GM21737 (cell line): ENCODE measurements at regions not wholly inside any gene's neighbourhood (a gene's known extent, or its start where the extent isn't known, plus 50 kb on each side); places are given as distances from the start of the nearest gene placed in this dataset.

Source experiments
- ATAC-seq: cut with Tn5 transposase; IDR thresholded peaks from one replicate; pipeline ENCODE4 v1.9.1; 2021; ENCODE audit warnings: mild to moderate bottlenecking, moderate library complexity; ENCODE audit not compliant: unreplicated experiment

DNA sequence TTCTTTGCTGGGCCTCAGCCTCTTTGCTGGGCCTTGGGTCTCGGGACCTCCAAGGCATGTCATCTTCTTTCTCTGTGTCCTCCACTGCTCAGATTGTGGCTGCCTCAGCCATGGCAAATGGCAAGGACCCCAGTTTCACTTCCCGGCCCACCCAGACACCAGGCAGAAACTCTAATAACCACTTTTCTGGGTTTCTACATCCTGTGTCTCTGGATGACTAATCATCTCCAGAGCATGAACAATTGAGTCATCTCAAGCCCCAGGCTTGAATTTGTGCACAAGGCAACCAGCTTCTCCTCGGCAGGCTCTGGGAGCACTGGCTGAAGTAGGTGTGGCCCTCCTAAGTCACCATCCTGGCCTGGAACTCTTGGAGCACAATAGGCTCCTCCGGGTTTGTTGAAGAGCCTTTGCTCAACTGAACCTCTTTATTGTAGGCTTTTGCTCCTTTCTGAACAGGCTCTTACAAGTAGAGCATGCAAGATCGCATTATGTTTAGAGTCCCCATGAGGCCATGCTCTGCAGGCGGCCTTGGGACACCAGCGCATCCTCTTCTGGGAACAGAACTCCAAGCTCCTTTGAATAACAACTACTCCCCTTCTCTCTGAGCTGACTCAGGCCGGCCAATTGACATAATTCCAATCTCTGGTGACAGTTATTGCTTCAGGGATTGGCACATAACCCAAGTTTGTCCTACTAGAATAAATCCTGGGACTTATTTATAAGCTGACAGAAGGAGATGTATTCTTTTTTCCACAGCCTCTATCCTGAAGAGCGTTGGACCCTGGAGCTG is 218.1 kb downstream of the WDR11 start:
- ATAC-seq: peak; percentile 78

DNA sequence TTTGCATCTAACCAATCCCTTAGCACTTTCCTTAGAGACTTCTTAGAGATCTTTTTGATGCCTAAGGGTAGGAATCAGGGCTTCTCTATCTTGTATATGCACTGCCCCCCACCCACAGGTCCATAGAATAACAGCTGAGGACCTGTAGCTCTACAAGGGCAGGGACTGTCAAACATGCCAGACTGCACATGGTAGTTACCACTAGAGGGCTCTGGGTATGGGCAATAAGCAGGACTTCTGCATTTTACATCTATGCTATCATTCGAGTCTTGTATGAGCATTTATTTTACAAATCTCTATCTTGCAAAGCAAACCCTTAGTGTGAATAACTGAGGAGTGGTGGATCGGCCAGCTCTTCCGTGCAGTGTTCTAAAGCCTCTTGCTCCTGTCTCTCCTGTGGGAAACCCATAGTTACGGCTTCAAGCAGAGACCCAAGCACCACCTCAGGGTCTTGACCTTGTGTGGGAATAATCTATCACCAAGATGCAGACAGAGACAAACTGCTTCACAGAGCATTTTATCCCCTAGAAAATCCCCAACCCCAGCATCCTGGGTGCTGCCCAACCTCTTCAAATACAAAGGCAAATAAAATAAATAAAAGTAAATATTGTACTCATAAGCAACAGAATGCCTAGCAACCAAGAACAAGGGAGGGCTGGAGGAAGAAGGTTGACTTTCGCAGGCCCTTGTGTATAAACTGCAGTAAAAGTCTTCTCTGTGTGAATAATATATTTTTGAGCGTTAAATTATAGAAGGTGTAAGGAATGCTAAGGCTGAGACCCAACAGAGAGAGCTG is 219.3 kb downstream of the WDR11 start:
- ATAC-seq: no peak

DNA sequence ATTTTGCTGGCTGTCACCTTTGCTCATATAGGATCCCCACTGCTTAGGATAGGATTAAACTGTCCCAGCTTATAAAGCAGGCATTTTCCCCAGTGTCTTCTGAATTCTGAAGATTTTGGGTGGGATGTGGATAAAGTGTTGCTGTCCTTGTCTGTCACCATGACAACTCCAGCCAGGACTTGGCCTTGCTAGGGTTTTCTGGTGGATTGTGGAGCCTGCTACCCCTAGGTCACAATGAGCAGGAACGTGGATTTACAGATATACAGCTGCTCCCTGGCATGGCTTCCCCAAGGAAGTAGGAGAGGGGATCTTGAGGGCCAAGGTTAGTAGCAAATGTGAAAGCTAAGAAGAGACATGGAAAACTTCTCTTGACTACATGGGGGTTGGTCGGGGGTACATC is 220.7 kb downstream of the WDR11 start:
- no peak for ATAC-seq

DNA sequence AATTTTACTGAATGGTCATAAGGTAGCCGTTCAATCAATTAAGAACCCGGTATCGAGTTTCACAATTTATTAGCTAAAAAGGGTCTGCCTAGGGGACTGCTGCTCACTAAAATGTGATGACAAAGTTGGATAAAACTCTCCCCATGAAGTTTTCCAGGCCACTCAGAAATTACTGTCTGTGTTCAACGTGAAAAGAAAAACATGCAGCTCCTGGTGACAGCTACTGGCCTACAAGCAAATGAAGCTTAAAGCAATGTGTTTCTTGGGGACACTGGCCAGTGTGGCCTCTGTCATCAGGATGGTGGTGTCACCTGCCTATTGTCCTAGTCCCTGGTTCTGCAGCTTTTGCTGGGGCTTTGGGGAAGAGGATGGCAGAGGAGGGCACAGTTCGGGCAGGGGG is 222.6 kb downstream of the WDR11 start:
- no peak for ATAC-seq

DNA sequence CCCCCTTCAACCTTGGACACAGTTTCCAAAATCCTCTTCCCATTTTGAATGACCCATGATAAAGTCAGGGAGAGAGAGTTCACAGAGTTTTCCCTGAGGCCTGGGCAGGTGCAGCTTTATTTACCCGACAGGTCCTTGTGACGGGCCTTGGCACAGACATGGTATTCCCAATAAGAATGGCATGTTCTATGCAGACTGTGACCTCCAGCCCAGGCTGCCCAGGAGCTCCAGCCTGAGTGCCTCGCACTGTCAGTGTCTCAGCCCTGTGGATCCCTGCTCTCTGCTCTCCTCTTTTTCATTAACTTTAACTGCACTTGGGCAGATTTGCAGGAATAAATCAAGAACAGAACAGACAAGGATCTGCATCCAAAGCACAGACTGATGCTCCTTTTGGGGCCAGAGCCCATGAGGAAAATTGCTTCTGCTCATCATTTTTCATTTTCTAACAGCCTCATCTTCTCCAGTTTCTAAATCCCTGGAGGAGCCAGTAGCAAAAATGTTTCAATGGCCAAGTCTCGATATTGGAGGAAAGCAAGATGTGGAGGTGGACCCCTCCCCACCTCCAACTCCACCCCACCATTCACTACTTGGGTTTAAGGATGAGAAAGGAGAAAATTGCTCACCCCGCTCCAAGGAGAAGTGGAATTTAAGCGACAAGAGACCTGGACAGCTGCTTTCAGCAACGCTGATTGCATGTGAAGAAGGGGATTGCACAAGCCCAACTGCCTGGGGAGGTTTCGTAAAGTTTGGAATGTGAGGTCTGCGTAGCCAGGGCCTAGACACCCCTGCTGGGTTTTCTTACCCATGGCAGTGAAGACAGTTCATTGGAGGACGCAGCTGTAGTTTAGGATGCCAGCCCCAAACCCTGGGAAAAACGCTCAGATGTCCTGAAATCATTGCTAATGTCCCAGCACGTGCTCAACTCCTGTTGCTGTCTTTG is 225.9 kb downstream of the WDR11 start:
- ATAC-seq: no peak

DNA sequence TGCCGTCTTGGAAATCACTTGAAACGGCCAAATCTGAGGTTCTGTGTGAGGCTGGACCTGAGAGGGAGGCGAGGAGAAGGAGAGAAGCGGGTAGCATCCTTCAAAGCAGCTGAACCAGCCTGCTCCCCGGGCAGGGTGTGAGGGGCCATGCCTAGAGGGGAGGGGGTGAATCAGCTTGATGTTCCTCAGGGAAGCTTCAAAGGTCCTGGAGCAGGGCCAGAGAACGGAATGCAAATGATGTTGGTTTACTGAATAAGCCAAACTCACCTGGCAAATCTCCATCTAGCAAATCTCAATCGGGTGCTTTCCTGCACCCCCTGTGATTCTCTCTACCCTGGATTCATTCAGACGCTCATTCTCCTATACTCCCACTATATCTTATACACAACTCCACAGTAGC is 226.9 kb downstream of the WDR11 start:
- no peak for ATAC-seq

DNA sequence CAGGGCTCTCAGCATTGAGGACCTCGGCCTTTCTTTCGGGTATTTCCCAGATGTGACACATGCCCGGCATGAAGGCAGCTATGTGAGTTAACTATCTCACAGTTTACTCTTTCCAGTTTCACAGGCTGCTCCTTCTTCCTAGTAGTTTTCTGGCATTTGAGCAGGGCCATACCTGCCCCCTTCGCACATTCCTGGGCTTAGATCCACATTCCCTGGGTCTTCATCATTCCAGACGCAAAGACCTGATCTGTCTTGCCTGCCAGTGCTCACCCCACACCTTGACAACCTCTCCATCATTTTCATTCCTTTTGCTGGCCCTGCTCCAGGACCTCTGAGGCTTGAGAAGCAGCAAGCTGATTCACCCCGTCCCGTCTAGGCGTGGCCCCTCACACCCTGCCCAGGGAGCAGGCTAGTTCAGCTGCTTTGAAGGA is 227.5 kb downstream of the WDR11 start:
- no peak for ATAC-seq

DNA sequence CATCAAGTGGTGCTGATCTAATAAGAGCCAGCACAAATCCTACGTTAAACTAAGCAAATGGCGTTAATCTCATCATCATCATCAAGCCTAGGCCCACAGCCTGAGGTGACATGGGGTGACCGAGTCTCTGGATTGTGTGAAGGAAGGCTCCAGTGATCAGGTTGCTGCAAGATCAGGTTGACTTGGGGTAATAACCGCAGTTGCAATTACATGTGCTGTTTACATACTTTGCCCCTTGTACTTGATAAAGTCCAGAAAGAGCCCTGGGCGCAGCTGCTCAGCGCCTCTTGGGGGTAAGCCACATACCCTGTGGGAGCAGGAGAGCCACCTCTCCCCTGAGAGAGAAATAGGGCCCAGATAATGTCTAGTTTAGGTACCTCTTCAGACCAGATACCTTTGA is 228.1 kb downstream of the WDR11 start:
- no peak for ATAC-seq

DNA sequence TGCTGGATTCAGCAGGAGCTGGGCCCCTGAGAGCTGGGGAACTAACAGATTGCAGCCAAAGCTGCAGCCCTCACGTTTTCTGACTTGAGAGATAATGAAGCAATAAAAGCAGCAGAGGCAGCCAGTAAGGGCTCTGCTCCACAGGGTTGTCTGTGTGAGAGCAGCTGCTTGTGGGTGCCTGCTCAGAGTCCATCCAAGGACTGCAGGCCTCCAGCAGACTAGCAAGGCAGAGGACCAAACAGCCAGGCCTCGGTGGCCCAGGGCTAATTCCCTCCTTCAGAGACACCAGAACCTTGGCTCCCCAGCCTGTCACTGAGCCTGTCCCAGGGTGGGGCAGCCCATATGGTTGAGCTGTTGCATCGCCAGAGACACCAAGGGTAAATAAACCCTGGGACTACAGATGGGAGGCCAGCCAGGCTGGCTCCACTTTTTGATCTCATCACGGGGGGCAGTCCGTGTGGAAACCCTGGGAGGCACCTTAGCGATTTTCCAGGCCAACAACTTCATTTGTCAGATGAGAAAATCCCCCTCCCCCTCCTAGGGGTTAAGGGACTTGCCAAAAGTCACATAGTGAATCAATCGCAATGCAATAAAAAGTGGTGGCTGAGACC is 229.2 kb downstream of the WDR11 start:
- ATAC-seq: no peak

DNA sequence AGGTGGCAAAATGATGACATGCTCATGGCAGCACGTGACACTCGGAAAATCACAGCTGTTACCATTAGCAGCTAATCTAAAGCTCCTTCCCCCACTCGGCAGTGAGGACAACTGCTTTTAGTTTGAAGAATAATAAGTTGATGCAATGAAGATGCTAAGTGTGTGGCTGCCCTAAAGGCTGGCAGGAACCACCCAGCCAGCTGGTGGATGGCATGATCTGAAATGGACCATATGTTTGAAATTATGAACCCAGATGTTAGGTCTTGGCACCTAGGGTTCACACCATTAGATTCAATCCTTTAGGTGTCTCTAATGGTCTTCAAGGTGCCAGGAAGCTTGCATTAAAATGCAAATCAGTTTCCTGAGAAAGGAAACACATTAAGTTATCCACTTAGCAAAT is 230.1 kb downstream of the WDR11 start:
- no peak for ATAC-seq

DNA sequence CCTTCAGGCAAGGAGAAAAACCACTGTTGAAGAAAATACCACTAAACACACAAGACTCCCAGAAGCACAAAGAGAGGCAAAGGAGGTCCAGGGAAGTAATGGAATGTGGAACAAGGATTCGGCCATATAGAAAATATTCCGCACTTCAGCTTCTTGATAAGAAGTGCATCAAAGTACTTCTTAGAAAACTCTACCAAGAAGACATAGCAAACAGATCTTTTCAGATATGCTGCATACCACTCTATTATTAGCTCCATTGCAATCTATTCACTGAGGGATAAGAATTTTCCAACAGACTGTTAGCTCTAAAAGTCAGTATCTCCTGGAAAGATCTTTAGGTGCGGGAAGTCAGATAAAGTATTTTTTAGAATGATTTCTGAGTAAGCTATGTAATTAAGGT is 231.8 kb downstream of the WDR11 start:
- ATAC-seq: no peak

DNA sequence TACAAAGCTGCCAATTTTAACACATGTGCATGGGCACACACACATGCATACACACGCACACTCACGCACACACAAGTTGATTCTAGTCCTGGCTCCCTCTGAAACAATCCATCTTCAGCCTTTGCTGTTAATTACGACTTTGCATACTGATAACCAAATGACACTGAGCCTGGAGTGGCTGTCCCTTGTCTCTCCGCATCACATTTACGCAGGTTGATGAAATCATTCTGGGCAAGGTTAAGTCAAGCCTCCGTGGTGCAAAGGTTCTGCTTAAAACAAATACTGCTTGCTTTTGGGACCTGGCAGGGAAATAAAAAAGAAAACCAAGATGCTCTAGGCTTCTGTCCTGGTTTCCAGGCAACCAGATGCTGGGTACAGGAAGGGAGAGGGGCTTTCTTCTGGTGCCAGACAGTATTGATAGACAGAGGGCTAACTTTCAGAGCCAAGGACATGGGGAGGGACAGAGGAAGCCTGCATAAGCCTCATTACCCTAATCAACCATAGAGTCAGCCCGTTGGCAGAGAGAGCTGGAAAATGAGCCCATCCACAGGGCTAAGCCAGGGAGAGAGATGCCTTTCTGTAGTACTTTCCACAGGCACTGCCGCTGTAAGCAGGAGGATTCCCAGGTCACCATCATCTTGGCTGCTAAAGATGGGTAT is 233.0 kb downstream of the WDR11 start:
- ATAC-seq: no peak

DNA sequence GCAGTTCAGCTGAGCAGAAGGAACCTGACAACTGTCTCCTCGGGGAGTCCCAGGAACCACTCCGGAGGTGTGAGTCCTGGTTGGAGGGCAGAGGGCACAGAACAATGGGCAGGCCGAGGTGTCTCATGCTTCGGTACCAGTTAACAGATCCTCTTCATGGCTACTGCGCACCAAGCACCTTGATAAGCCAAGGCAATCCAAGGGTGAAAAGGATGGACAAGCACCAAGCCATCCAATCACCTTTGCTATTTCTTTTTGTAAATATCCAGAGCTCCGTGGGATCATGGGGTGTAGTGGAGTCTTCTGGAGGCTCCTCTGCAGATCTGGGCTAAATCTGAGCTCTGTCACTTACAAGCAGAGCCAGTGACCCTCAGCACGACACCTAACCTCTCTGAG is 233.5 kb downstream of the WDR11 start:
- no peak for ATAC-seq

DNA sequence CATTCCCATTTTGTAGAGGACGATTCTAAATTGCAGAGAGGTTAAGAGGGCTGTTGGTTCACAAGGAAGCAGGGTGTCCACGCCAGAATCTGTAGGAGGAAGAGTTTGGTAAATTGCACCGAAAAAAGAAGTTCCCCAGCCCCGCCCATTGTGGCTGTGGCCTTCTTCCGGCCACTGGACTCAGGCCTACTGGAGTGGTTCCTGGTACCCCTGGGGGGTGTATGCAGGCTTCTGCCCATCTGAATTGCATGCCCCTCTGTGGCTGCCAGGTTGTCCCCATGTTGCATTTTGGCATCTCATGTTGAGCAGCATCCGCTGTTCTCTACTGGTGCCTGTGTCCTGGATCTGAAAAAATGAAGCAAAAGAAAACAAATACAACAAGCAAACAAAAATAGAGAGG is 234.2 kb downstream of the WDR11 start:
- ATAC-seq: no peak

DNA sequence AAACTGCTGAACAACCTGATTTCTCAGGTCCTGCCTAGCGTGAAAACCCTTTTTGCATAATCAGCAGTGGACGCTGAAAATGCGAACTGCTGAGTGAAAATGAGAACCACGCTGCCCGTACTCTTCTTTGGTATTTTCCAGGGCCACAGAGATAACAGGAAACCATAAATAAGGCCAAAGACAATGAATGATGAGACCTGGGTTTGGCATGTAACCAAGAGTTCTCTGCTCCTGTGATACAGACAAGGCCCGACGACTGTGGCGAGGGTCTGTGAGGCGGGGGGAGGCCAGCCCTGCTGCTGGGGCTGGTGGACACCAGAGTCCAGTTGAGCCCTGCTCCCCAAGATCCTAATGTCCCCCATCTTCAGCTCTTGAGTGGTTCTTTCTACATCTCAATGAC is 236.0 kb downstream of the WDR11 start:
- ATAC-seq: no peak

DNA sequence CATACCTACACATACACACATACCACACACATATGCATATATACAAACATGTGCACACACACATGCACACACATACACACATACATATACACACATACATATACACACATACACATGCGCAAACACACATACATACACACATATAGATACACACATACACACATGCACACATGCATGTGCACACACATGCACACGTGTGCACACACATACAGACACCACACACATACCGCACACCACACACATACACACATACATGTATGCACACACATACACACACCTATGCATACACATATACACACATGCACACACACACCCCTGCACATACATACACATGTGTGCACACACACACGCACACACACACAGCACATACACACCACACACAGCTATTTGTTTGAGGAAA is 236.5 kb downstream of the WDR11 start:
- no peak for ATAC-seq

DNA sequence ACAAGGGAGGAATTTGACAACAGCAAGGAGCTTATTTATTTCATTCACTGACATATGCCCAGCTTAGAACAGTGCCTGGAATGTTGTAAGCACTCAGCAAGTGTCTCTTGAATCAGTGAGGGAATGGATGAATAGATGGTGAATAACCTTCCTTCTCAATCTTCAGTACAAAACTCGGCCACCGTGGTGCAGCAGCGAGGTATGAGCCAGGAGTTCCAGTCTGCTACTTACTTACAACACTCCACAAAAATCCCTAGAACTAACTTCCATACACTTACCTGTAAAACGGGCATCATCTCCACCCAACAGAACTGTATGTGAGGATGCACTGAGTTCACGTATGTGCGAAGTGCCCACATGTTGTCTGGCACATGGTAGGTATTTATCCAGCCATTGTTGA is 237.4 kb downstream of the WDR11 start:
- no peak for ATAC-seq

DNA sequence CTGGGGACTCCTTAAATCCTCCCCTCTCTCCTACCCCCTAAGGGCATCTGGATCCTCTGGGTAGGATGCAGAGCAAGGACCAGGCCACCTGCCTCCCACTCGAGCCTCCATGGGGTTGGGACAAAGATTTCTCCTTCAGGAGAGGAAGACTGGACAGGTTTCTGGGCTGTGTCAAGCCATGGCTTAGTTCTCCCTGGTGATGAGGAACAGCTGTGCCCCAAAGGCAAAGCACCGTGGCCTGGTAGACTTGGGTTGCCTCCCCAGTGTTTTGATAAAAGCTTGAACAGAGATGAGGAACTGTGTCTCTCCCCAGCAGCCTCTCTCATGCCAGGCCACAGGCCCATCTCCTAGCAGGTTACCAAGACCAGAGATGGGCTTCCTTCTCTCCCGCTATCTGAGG is 238.3 kb downstream of the WDR11 start:
- no peak for ATAC-seq

DNA sequence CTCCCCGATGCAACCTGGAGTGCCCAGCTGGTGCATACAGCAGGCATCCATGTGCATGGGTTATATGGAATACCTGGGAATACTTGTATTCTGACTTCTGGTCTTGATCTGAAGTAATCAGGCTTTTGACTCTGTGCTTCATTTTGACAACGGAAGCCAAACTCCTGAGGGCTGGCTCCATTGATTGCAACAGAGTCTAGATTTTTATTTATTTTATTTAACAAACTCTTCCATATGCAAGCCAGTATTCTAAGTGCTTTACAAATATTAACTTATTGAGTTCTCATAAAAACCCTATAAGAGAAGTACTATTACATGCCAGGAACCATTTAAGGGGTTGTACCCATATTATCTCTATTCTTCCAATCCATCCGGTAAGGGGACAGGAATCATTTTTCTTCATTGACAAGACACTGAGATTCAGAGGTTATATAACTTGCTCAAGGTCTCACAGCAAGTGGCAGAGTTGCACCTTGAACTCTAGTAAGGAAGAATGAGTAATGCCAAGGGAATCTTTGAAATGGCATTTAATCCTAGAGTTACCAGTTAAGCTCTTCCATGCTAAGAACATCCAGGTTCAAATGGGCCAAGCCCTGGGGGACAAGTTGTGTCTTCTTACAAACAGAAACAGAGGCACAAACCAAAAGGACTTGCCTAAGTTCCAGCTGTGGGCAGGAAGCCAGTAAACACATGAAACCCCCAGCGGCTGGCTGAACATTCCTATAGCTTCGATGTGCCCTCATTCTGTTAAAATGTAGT is 241.0 kb downstream of the WDR11 start:
- ATAC-seq: no peak

DNA sequence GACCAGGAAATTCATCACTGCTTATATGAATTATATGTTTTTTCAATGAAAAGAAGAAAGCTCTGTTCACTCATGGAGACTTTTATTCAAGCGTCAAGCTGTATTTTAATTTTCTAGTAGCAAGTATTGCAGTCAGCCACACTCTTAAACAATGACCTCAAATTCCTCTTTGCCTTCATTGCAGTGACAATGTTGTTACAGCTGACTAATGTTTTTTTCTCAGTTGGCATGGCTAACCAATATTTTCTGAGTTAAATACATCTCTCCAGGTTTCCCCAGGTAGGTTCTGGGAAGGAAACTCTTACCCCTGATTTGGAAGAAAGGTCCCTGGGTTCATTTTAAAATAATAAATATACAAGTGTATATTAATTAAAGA is 241.5 kb downstream of the WDR11 start:
- no peak for ATAC-seq
